HG03432 (cell line): ENCODE measurements at regions not wholly inside any gene's neighbourhood (a gene's known extent, or its start where the extent isn't known, plus 50 kb on each side); places are given as distances from the start of the nearest gene placed in this dataset.
"Not testable (repeated sequence)": the region's sequence is repeated elsewhere in the genome, so short reads cannot be mapped to it uniquely, and the experiment has no call there.

Source experiments
- ATAC-seq: cut with Tn5 transposase; IDR thresholded peaks from one replicate; pipeline ENCODE4 v1.9.1; 2021; ENCODE audit warnings: mild to moderate bottlenecking, moderate library complexity; ENCODE audit not compliant: unreplicated experiment

GRCh38 chr2:58794916-58795315 is 553.8 kb upstream of the FANCL start:
- no peak for ATAC-seq

- peak; percentile 64 for ATAC-seq
These were observed 553.0 kb upstream of the FANCL start for GRCh38 chr2:58794103-58794502.

- ATAC-seq = peak; percentile 75
These were observed 547.3 kb upstream of the FANCL start for GRCh38 chr2:58788402-58788801.

GRCh38 chr2:58770846-58771245 is 529.7 kb upstream of the FANCL start:
- ATAC-seq = no peak

GRCh38 chr2:58769864-58770234 is 528.7 kb upstream of the FANCL start:
- ATAC-seq = no peak

- no peak for ATAC-seq
These were observed 528.2 kb upstream of the FANCL start for GRCh38 chr2:58769111-58769863.

- no peak for ATAC-seq
These were observed 527.6 kb upstream of the FANCL start for GRCh38 chr2:58768715-58769080.

GRCh38 chr2:58767828-58768714 is 526.9 kb upstream of the FANCL start:
- no peak for ATAC-seq

GRCh38 chr2:58764338-58765104 is 523.4 kb upstream of the FANCL start:
- no peak for ATAC-seq

- ATAC-seq = peak; percentile 84
These were observed 521.2 kb upstream of the FANCL start for GRCh38 chr2:58762176-58762781.

- ATAC-seq = peak; percentile 48
These were observed 516.8 kb upstream of the FANCL start for GRCh38 chr2:58757971-58758370.

GRCh38 chr2:58756336-58756735 is 515.2 kb upstream of the FANCL start:
- no peak for ATAC-seq

- not testable (repeated sequence) for ATAC-seq
These were observed 511.4 kb upstream of the FANCL start for GRCh38 chr2:58752507-58752906.

- ATAC-seq = not testable (repeated sequence)
These were observed 510.6 kb upstream of the FANCL start for GRCh38 chr2:58751676-58752075.

GRCh38 chr2:58749041-58749440 is 507.9 kb upstream of the FANCL start:
- ATAC-seq = no peak

GRCh38 chr2:58745334-58745733 is 504.2 kb upstream of the FANCL start:
- not testable (repeated sequence) for ATAC-seq

- no peak for ATAC-seq
These were observed 499.3 kb upstream of the FANCL start for GRCh38 chr2:58740426-58740825.

- no peak for ATAC-seq
These were observed 497.9 kb upstream of the FANCL start for GRCh38 chr2:58739033-58739432.

GRCh38 chr2:58734365-58734764 is 493.2 kb upstream of the FANCL start:
- no peak for ATAC-seq

GRCh38 chr2:58732999-58733398 is 491.9 kb upstream of the FANCL start:
- no peak for ATAC-seq

GRCh38 chr2:58731488-58731869 is 490.4 kb upstream of the FANCL start:
- no peak for ATAC-seq
